ENCODE measurements at regions not wholly inside any gene's neighbourhood (a gene's known extent, or its start where the extent isn't known, plus 50 kb on each side); places are given as distances from the start of the nearest gene placed in this dataset.

DNA sequence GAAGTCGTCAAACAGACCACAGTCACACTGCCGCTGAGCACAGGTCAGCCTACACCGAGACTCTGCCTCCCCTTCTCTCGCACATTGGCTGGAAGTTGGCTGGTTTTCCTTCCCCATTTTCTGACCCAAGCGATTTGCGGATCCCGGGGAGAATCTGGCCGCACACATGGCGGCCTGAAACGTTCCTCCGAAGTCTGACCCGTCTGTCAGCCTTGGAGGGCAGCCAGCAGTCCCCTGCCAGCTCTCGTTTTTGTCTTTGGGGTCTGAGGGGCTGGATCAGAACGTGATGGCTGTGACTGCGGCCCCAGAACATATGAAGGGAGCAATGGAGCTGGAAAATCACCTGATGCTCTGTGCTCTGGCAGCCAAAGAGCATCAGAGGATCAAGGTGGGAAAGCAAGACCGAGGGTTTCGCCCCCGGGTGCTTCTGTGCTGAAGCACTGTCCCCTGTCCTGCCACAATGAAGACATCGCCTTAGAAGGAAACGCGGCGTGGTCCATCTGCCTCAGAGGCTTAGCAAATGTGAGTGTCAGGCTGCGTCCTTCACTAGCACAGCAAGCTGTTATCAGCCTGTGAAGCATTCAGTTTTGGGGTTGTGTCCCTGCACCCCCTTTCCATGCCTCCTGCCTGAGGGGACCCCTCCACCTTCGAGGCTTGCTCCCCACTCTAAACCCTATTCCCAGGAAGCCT is 119.3 kb upstream of the SHH start:
- DNase-seq (ENCODE audit: low read depth, low spot score): no peak
- H3K27ac ChIP-seq: no peak overlapping the region

DNA sequence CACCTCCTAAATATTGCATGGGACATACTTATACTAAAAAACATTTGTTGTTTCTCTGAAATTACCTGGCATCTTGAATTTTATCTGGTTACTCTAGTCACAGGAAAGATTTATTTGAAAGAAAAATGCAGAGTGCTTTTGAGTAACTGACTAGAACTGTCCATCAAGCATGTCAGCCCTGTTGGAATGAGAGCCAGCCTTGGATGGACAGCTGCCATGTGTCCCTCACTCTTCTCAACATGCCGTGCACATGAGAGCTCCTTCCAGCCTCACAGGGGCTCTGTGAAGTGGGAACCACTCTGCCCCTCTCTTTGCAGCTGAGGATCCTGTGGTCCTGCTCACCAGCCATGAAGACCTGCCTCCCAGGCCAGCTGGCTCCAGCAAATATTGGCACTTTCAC is 118.3 kb upstream of the SHH start:
- DNase-seq (ENCODE audit: low read depth, low spot score): no peak
- H3K27ac ChIP-seq: no peak overlapping the region

DNA sequence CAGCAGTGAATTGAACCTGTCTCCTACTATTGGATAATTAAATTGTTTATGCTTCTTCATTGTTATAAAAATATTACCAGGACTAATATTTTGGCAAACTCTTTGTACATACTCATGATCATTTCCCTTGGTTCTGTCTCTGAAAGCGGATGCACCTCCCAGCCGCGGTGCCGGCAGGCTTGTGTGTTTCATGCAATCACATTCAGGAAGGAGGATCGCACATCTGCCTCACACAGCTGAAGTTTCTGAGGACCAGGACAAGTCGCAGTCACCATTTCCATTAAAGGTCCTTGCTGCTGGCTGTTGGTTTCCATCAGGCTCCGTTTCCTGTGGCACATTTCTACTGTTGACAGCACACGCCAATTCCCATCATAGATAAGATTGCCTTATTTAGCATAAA is 117.8 kb upstream of the SHH start:
- H3K27ac ChIP-seq: no peak overlapping the region
- no peak for DNase-seq (ENCODE audit: low read depth, low spot score)

DNA sequence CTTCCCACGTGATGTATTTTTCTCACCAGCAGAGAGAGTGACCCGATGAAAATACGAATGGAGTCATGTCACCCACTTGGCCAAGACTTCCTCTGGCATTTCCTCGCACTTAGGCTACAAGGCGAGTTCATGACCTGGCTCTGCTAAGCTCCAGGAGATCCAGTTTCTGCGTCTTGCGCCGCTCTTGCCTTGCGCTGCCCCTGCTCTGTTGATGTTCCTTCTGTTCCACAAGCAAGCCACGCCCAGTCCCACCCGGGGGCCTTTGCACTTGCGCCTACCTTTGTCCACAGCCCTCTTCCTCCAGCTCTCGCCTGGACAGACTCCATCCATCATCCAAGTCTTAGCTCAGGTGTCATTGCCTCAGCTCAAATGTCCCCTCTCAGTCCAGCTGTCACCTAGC is 116.3 kb upstream of the SHH start:
- no peak overlapping the region for H3K27ac ChIP-seq
- no peak for DNase-seq (ENCODE audit: low read depth, low spot score)

DNA sequence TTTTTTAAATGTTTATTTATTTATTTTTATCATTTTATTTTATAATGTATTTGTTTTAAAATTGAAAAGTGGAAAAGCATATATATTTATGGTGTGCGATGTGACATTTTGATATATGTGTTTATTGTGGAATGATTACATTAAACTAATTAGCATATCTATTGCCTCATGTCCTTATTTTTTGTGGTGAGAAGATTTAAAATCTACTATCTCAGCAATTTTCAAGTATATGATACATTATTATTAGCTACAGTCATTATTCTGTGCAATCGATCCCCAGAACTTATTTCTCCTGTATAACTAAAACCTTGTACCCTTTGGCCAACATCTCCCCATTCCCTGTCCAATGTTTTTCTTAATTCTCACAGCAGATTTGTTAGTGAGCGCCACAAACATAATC is 115.6 kb upstream of the SHH start:
- no peak overlapping the region for H3K27ac ChIP-seq
- DNase-seq (ENCODE audit: low read depth, low spot score): no peak

DNA sequence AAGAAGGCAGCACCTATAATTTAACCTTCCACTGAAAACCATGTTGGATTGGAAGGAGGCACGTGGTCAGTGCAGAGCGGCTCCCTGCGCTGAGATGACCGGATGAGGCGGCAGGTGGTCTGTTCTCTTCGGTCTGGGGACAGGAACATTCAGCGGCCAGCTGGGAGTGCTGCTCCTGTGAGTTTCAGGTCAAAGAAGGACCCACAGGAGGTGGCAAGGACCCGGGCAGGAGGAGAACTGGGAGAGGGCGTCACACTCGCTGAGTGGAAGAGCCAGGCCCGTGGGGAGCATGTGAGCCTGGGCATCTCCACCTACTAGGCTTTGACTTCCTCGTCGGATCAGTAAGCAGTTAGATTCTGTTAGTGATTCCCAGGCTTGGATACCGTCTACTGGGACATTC is 113.4 kb upstream of the SHH start:
- DNase-seq (ENCODE audit: low read depth, low spot score): no peak
- H3K27ac ChIP-seq: no peak overlapping the region

DNA sequence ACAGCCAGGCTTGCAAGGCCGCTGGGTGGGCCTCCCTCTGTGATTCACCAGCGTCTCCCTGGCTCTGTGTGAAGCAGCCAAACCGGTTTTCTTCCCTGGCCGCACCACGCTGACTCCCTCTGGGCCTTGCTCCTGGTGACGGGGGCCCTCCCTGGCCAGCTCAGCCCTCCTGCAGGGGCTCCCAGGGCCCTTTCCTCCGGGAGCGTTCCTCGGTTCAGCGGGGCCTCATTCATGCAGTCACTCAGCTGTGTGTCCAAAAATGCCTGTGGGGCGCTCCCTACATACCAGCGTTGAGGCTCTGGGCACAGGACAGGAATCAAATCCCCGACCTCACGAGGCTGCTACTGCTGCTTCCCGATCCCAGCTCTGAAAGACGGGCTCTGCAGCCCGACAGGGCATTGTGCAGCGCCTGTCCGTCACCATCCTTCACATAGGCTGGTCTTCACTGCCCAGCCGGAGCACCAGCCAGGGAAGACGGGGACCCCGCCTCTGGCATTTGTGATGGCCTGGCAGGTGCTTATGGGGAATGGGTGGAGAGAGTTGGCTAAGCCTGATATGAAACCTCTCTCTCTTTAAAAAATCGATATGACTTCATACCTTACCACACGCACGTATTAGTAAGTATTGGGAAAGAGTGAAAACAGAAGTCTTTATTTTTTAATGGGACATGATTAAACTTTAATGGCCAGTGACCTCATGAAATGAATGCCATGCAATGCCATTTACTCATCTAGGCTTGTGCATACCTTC is 110.0 kb upstream of the SHH start:
- peak overlapping the region; percentile 41 for H3K27ac ChIP-seq
- DNase-seq (ENCODE audit: low read depth, low spot score): peak; percentile 81

DNA sequence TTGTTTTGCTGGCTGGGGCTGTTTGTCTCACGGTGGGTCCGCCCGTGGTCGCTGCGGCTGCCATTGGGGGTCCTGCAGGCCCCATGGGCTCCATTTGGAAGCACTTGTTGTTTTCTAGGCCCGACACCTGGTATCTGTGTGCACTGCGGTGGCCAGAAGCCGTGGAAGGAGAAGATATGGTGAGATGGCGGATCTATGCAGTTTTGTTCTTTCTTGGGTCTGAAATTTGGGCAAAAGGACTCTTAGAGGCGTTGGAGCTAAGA is 109.5 kb upstream of the SHH start:
- peak overlapping the region; percentile 41 for H3K27ac ChIP-seq
- DNase-seq (ENCODE audit: low read depth, low spot score): no peak

DNA sequence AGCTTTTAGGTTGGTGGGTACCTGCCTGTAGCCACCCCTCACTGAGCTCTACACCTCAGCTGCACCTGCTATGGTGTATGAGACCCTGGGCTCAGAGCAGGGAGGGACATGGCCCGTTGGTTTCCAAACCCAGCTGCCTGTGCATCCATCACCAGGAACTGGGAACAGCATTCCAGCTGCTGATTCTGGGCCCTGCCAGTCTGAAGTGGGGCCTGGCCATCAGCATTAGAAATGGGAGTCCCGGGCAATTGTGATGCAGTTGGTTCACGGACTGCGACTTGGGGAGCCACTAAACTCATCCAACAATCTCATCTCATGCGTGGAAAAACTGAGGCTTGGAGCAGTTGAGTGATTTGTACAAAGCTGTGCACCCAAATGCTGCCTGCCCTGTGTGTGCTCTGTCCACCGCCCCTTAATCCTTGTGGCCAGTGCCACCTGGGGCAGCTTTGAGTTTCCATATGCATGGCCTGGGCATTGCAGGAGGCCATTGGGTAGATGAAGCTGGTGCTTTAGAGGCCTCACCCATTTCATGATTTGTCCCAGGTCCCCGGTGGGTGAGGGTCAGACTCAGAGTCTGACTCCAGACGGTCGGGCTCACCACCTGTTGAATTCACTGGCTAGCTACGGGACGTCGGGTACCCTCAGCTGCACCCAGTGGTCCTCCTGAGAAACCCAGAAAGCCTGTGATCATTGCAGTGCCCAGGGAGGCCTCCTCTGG is 109.0 kb upstream of the SHH start:
- H3K27ac ChIP-seq: peak overlapping the region; percentile 41

DNA sequence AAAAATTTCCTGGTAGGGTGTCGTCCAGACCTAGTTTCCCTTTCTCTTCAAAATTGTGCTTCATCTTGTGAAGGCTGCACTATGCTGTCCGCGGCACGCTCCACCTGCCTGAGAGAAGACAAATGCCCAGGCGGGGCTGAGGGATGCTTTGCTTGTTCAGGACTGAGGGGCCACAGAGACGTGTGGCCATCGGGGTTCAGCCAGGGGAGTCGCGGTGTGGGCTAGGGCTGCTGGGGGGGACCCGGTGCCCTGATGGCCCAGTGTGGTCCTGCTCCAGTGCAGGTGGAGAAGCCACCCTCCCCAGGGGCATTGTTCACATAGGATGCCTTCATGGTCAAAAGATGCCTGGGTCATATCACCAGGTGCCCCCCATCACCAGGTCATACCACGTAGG is 107.8 kb upstream of the SHH start:
- DNase-seq (ENCODE audit: low read depth, low spot score): no peak

More for the DNA sequence above, 109.0 kb upstream of the SHH start:
- DNase-seq (ENCODE audit: low read depth, low spot score): no peak

DNA sequence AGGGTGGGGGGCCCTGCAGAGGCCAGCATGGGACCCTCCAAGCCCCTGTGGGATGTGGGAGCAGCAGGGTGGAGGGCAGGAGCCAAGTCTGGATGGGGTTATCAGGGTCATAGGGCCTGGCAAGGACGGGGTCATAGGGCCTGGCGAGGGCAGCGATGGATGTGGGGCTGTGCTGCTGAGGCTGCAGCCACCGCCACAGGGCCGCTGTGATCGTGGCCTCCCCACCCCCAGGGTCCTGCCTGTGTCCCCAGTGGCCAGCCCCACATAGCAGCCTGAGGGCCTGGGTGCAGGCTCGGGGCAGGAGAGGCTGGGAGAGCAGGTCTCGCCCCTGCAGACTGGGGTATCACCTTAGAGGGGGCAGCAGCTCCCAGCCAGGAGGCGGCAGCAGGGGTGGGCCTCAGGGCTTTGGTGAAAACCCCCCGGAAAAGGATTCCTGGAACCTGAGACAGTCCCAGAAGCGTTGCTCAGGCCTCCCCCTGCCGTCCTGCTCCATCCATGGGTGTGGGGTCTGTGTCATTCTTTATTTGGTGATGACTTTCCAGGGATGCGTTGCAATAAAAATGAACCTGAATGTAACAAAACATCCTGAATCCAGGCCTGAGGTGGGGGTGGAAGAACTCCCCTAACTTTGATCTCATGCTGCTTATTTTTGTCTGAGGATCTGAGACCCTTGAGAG is 107.3 kb upstream of the SHH start:
- H3K27ac ChIP-seq: no peak overlapping the region
- no peak for DNase-seq (ENCODE audit: low read depth, low spot score)

More for the DNA sequence above, 107.8 kb upstream of the SHH start:
- no peak overlapping the region for H3K27ac ChIP-seq

DNA sequence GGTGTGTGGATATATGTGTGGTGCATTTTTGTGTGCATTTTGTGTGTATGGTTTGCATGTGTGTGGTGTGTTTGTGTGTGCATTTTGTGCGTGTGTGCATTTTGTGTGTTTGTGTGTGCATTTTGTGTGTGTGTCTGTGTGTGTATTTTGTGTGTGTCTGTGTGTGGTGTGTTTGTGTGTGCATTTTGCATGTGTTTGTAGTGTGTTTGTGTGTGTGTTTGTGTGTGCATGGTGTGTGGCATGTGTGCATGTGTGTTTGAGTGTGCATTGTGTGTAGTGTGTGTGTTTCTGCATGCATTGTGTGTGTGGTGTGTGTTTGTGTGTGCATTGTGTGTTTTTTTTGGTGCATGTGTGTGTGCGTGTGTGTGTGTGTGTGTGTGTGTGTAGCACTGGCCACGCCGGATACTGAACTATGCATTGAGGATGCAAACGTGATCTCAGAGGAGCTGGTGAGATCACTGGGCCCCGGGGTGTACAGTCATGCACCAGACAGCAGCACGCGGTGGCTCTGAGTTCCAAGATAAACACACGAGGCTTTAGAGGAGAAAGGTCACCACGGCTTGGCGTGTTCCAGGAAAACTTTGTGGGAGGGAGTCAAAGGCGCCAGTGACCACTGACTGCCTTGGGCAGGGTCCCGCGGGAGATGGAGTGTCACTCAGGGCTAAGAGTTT is 106.6 kb upstream of the SHH start:
- no peak overlapping the region for H3K27ac ChIP-seq
- DNase-seq (ENCODE audit: low read depth, low spot score): peak; percentile 96

DNA sequence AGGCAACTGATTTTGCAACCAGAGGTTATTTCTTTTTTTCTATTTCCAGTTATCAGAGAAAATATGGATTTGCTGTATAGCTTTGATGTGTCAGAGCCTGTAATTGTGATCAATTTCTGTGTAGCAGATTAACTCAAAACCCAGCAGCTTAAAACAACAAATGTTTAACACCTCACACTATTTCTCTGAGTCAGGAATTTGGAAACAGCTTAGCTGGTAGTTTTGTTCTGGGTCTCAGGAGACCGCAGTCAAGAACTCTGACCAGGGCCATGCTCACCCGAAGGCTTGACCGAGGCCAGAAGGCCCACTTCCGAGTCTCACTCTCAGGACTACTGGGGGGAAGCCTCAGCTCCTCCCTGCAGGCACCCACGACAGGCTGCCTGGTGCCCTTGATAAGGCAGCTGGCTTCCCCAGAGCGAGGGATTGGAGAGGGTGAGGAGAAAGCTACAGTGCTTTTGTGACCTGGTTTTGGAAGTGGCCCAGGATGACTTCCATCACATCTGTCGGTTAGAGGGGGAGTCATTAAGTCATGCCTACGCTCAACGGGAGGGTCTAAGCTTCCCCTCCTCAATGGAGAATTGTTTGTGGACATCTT is 105.7 kb upstream of the SHH start:
- no peak for DNase-seq (ENCODE audit: low read depth, low spot score)
- no peak overlapping the region for H3K27ac ChIP-seq

DNA sequence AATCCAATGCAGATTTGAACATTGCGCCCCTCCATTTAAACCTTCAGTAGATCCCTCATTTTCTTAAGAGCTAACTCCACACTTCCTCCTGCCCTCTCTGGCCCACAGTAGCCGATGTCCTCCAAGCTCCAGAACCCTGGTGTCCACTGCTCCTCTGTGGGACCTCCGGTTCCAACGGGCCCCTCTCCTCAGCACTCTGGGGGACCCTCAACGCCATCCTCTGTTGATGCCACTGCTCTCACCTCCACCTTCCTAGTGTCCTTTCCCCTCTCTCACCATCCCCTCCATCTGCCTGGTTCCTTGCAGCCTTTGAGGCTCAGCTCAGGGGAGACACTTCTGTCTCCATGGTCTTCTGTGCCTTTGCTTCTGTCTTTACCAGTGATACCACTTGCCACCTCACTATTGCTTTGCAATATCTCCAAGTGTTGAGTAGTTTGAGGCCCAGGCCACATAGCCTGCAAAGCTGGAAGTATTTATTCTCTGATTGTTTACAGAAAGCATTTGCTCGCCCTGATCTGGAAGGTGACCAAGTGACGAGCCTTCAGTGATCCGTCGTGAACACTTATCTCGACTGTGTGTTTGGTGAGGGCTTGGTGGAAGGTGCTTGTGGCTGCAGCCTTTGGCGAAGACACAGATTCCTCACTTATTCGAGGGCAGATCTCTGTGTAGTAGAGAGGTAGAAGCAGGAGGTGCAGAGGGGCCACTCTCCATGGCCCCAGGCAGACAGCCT is 104.8 kb upstream of the SHH start:
- DNase-seq (ENCODE audit: low read depth, low spot score): no peak
- H3K27ac ChIP-seq: no peak overlapping the region

DNA sequence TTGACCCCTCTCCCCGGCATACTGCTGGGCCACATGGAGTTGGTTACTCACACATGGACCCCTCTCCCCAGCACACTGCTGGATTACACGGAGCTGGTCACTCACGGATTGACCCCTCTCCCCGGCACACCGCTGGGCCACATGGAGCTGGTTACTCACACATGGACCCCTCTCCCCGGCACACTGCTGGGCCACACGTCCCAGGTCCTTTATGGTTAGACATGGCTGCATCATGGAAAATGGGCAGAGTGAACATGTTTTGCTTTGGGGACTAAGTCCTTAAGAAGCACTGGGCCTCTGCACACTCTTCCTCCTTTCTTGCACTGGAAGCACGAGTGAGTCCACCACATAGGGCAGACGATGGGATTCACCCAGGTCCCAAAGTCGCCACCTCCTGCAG is 102.1 kb upstream of the SHH start:
- DNase-seq (ENCODE audit: low read depth, low spot score): no peak
- H3K27ac ChIP-seq: no peak overlapping the region

DNA sequence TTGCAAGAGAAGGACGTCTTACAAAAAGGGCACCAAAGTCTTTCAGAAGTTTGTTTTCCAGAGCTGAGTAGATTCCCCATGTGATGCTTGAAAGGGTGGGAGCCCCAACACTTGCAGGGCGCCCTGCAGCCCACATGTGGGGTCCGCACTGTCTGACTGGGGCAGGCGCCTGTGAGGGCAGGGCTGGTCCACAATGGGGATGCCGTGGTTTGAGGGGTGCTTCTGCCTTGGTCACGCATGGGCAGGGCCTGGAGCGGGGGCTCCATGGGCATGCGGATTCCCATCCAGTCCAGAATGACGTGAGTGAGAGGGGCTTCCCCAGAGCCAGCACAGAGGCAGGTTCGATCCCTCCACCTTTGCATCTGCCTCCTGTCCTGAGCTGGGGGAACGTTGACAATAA is 101.5 kb upstream of the SHH start:
- no peak for DNase-seq (ENCODE audit: low read depth, low spot score)
- no peak overlapping the region for H3K27ac ChIP-seq

DNA sequence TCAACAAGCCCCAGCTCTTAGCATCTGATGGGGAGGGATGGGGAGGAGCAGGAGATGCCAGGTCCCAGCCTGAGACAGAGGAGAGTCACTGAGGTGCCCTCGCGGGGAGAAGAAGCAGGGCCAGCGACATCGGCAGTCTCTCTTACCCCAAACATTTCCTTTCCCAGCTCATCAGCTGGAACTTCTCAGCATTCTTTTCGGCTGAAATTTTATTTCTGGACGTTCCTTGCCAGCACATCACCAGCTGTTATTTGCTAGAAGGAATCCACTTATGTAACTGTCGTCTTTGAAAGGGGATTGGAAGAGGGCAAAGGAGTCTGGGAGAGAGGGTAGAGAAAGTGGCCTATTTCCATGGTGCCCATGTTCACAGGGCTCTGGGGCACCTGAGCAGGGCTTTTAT is 101.0 kb upstream of the SHH start:
- no peak overlapping the region for H3K27ac ChIP-seq
- no peak for DNase-seq (ENCODE audit: low read depth, low spot score)

DNA sequence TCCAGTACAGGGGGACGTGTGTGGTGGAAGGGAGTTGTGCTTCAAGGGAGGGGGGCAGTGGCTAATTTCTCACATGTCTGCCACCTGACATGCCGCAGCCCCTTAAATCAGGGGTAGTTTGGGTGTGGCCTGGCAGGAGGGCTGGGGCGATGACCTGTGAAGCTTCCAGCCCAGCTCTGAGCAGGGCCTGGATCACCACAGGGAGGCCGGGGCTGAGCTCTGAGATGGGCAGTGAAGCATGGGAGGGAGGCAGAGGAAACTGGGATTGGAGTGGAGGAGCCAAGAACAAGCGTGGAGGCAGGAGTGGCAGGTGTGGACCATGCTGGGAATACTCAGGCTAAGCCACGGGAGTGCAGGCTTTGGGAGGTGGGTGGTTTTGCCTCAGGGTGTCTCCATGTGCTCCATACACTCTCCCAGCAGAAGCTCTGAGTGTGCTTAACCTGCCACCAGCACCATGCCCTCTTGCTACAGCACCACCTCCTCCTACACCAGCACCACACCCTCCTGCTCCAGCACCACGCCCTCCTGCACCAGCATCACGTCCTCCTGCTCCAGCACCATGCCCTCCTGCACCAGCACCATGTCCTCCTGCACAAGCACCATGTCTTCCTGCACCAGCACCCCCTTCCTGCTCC is 99.3 kb upstream of the SHH start:
- no peak for DNase-seq (ENCODE audit: low read depth, low spot score)

DNA sequence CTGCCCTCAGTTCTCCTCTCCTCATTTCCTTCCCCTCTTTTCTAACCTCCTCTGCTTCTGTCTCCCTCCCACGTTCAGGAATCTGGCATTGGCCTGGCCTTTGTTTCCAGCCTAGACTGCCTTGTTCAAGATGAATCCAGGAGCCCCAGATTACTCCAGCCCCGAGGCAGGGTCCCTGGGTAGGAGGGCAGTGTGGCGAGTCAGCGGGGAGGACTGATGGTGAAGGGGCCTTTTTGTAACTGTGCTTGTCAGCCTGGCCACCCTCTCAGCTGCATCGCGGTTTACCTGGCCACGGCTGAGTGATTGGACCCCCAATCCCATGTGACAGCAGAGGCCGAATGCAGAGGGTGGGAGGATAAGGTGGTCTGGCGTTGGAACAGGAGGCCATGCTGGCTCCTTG is 96.1 kb upstream of the SHH start:
- H3K27ac ChIP-seq: no peak overlapping the region
- no peak for DNase-seq (ENCODE audit: low read depth, low spot score)

More for the DNA sequence above, 99.3 kb upstream of the SHH start:
- no peak overlapping the region for H3K27ac ChIP-seq
